ENCODE measurements at regions not wholly inside any gene's neighbourhood (a gene's known extent, or its start where the extent isn't known, plus 50 kb on each side); places are given as distances from the start of the nearest gene placed in this dataset.

DNA sequence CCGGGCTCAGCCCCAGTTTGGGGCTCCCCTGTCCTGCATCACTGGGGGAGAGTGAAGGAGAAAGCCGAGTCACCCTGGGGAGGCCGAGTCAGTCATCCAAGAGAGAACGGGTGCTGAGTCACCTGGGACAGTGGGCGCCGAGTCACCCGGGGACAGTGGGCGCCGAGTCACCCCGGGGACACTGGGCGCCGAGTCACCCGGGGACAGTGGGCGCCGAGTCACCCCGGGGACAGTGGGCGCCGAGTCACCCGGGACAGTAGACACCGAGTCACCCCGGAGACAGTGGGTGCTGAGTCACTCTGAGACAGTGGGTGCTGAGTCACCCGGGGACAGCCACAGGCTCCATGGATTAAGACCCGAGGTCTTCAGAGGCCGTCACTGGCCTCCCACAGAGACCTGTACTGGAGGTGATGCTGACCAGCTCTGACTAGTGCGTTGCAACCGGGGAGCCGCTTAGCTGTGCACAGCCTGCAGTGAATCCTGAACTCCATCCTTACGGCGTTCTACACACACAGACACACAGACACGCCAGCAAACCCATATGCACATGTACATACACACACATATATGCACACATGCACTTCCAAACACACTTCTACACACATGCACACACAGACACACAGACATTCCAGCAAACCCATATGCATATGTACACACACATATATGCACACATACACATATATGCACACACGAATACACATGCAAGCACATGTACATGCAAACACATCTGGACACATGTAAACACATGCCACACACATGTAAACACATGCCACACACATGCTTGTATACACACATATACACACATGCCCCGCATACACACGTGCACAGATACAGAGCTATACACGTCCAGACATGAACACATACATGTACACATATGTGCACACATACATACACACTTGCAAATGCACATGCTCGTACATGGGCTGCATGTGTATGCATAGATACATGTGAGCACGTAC lies 64.9 kb upstream of the GALNT9 start:
- no peak for DNase-seq (ENCODE audit: low spot score)

DNA sequence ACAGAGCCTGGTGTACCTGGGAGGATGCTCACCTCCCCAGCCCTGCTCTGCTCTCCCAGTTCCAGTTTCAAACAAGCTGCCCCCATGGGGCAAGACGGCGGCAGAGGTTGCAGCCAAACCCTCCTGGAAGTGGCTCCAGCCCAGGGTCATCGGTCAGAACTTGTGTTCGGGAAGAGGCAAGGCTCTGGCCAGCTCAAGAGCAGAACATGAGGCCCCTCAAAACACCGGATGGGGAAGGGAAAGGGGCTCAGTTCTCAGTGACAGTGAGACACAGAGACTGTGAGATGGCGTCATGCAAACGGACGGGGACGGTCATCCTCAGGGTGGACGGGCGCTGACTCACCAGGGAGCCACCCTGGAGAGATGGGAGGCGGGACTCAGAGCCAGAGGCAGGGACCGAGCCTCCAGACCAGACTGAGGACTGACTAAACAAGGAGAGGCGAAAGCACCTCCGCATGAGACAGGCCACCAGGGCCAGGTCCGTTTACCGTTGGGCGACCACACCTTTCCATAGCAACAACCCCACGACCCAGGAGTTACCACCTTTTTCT lies 63.9 kb upstream of the GALNT9 start:
- DNase-seq (ENCODE audit: low spot score): no peak

DNA sequence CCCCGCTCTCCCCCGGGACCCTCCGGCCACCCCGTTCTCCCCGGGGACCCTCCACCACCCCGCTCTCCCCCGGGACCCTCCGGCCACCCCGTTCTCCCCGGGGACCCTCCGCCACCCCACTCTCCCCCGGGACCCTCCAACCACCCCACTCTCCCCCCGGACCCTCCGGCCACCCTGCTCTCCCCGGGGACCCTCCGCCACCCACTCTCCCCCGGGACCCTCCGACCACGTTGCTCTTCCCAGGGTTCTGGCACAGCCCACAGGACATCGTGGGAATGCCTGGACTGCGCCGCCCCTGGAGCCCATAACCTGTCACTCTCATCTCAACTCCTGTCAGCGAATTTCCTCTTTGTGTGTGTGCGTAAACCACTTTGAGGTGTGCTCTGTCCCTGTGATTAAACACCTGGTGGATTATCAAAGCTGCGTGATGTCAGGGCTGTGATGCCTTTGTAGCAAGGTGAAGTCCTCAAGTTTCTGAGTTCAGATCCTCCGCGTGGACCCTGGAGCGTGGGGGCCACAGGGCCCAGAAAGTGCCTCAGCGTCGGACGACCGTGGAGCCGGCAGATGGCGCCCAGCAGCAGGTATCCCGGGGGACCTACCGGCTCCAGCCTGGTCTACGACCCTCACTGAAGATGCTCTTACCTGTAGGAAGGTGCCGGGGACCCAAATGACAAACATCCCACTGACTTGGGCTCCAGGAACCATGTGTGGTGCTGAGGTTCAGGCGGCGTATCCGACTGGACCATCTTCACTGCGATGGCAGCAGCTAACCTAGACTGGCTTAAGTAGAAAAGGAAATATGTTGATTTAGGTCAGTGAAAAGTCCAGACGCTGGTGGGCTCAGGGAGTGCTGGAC lies 63.2 kb upstream of the GALNT9 start:
- no peak for DNase-seq (ENCODE audit: low spot score)

DNA sequence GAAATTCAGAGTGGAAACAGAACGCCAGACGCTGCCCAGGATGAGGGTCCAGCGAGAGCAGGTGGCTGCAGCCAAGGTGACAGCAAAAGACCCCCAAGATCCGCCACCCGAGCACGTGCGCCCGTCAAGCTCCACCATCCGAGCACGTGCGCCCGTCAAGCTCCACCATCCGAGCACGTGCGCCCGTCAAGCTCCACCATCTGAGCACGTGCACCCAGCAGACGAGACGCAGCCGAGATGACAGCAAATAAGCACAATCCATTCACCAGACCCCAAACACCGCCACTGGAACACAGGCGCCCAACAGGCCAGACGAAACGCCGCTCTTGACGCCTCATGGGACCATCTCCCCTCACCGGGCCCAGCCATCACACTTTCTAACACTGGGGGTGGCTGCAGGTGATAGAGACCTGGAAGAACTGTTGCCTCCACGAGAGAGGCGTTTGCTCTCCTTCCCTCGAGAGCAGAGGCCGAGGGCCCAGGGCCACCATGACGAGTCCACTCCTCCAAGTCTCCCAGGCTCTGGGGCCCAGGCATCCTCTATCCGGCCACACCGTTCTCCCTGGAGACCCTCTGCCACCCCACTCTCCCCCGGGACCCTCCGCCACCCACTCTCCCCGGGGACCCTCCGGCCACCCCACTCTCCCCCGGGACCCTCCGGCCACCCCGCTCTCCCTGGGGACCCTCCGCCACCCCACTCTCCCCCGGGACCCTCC lies 62.1 kb upstream of the GALNT9 start:
- DNase-seq (ENCODE audit: low spot score): no peak

DNA sequence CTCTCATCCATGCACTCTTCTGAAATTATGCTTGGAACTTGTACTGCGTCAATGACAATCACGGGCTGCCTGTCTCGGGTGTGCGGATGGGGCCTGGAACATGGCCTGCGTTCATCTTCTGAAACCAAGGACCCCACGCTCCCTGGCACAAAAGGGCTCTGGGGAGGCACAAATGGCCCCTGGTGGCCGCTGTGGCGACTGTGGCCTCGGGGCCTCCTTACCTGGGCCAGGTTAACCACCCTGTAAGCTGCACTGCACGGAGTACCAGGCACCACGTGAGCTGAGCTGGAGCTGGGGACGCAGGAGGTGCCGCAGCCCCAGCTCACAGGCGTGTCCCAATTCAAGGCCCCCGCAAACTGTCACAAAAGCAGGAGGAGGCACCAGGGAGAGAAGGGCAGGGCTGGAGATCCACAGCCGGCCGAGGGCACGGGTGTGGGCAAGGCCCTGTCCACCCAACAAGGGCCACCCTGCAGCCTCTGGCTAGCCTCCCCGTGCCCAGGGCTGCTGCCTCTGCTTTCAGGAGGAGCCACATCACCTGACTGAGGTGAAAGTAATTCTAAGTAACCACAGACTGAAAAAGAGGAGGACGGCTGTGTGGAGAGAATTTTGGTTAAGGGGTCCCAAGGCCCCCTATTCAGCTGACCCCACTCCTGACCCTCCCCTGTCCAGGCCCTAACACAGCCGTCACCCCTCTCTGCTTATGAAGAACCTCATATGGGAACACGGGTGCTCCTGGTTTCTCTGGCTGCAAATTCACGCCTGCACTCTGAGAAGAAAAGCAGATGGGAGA lies 61.1 kb upstream of the GALNT9 start:
- DNase-seq (ENCODE audit: low spot score): no peak

DNA sequence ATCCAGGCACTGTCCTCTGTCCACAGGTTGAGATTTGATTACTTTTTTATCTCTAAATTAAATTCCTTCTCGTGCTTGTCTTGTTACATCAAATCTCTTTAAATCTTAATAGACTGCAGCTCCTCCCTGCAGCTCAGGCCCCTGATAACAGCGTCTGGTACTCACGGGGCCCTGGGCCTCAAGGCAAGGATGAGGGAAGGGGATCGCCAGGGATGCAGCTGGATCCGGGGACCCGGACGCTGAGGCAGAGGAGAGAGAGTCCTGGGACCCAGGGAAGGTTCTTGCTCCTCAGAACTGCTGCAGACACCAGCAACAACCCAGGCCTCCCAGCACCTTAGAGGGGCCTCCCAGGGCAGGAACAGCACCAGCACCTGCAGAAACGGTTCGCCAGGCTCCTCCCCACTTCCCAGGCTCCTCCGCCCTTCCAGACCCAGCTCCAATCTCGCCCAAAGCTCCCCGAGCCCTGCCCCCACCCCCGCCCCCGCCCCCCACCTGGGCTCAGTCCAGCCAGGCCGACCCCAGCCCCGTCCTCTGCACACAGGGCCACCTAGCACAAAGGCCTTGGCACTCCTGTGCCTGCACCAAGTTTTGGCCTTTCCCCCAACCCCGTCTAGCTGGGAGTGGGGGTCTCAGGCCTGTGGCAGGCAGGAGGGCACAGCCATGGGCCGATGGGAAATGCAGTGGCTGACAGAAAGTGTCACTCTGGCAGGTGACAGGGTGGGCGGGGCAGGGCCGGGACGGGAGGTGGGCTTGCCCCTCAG lies 60.3 kb upstream of the GALNT9 start:
- no peak for DNase-seq (ENCODE audit: low spot score)

DNA sequence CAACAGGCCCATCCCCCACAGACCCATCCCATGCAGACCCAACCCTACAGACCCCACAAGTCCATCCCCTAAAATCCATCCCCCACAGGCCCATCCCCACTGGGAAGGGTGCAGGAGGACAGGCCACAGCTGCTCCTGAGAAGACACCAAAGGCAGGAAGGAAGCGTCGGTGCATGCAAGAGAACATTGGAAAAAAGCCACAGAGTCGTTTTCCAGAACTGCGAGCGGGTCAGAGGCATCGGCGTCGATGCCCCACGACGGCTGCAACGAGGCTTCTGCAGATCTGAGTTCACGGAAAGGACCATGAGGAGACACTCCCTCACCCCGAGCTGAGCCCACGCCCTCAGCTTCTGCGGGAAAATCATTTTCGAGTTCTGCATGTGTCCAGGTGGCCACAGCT lies 59.6 kb upstream of the GALNT9 start:
- no peak for DNase-seq (ENCODE audit: low spot score)

DNA sequence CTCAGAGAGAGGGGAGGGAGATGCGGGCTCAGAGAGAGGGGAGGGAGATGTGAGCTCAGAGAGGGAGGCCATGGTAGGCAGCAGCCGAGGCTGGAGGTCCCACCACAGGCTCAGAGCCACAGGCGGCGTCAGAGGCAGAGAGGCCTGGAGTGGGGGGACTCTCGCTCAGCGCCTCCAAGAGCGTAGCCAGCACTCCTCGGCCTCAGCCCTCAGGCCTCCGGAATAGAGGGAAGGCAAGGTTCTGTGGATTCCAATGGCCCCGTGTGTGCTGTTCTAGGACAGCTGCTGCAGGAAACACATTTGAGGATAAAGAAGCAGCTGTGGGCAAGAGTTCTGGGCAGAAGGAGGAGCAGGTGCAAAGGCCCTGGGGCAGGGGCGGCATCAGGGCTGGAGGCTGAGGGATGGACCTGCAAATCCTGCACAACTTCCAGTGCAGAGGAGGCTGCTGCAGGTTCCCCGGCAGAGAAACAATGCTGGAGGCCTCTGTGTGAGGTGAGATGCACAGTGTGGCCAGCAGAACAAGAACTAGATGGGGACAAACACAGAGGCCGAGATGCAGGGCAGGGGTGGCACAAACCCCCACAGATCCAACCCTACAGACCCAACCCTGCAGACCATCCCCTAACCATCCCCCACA lies 59.1 kb upstream of the GALNT9 start:
- no peak for DNase-seq (ENCODE audit: low spot score)

DNA sequence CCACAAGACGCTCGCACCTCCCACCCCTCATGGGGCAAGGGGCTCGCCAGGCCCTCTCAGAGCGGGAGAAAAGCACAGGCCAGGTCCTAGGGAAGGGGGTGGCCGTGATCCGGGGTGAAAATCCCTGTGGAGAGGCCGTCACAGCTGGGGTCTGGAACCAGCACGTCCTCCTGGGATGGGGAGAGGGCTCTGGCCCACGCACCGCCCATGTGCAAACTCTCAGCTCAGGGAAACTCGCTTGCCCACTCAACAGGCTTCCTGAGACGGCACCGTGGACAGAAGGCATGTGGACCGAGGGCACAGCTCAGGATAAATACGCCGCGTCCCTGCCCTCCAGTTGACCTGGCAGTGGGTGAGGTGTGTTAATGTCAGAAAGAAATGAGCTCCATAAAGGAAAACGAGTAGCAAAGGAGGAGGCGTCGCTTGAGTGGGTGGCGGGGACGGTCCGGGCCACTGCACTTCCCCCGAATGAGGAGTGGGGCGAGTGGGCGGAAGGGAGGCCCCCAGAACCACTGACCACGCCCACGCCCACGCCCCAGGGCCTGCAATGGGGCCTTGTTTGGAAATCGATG lies 57.6 kb upstream of the GALNT9 start:
- DNase-seq (ENCODE audit: low spot score): no peak

DNA sequence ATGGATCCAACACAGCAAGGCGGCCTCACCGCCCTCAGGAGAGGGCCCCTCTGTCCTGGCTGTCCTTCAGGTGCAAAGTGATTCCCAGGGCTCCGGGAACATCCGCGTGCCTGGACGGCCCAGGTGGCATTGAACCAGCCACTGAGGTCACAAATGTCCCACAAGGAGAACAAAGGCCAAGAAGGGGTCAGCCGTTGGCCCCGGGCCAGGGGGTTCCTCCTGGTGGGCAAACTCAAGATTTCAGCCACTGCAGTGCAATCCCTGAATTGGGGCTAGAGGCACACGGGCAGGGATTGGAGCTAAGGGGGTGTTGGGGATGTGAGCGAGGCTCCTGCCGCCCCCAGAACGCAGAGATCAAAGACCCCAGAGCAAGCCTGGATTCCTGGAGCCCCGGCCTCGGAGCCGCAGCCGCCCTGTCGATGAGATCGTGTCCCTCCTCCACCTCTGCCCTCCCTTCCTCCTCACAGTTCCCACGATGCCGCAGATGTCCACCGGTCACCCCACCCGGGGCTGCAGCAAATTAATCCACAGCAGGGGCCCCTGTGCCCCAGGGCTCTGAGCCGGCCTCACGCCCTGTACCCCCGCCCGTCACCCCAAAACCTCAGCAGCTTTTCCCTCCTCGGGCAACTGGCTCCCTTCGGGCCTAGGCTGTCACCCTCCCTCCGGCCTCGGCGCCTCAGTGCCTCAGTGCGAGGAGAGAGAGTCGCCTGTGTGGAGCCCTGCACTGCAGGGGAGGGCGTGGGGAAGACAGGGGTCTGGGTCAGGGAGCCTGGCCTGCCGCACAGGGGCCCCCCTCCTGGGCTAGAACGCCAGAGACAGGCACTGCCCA lies 56.7 kb upstream of the GALNT9 start:
- no peak for DNase-seq (ENCODE audit: low spot score)

DNA sequence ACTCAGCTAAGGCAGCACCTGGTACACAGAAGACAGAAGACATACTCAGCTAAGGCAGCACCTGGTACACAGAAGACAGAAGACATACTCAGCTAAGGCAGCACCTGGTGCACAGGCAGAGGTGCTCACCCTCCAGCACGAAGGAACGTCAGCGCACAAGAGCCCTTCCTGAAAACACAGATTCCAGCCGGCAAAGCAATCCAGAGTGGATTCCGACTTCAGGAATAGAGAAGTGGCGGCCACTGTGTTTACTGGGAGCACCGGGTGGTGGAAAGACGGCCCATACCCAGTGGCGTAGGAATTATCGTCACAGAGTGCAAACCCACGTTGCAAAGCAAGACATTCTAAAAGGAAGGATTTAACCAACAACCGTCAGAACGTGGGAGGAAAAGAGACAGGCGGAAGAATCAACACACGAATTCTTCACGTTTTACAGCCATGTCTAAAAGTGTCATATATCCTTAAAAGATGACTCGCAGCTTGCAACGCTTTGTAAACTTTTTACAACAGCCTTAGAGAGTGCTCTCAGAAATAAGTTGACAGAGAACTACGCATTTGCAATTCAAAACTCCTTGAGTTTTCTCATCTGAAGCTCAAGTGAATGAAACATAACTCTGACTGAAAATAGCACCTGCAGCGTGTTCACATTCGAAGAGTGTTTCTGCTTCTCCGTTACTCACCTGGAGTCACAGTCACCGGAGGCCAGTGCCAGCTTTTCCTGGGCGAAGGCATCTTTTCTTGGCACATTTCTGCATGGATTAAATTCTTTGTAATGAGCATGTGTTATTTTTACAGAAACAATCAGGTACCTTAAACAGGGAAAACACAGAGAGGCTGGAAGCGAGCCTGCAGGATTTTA lies 55.8 kb upstream of the GALNT9 start:
- no peak for DNase-seq (ENCODE audit: low spot score)

DNA sequence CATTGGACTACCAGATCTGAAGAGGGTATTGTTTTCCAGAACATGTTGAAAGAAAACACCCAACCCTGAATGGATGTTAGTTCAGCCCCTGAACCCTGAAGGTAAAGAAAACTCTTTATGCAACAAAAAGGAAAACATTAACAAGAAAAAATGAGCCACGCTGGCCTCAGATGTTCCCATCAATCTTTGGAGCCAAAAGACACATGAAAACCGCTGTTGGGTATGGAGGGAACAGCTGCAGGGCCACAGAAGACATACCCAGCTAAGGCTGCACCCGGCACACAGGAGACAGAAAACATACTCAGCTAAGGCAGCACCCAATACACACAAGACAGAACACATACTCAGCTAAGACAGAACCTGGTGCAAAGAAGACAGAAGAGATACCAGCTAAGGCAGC lies 51.3 kb upstream of the GALNT9 start:
- DNase-seq (ENCODE audit: low spot score): no peak

DNA sequence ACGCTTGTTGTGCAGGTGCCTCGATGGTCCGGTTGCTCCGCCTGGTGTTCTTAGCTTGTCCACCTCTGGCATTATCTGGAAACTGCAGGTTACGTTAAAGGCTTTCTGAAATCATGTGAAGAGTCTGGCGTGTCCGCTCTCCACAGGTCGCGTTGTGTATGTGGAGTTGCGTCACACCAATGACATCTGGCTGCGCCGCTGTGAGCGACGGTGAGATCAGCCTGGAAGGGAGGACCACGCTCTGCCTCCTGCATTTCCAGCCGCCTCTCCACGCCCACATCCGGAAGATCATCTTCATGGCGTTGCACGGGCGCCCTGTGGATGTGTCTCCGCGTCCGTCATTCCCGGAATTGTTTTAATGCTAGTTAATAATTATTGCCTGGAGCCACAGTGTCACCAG lies 50.6 kb upstream of the GALNT9 start:
- no peak for DNase-seq (ENCODE audit: low spot score)

DNA sequence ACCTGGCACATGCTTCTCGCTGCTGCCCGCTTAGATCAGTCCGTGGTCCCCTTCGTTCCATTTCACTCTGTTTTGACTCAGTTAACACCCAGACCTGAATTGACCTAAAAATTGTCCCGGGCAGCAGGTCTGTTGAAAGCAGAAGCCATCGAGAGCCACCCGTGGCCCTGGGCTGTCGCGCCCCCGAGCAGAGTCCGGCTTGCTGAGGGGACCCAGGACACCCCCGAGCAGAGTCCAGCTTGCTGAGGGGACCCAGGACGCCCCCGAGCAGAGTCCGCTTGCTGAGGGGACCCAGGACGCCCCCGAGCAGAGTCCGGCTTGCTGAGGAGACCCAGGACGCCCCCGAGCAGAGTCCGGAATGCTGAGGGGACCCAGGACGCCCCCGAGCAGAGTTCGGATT lies 50.2 kb upstream of the GALNT9 start:
- no peak for DNase-seq (ENCODE audit: low spot score)

Measured in kidney capillary endothelial cell (primary cell).